ENCODE measurements at regions not wholly inside any gene's neighbourhood (a gene's known extent, or its start where the extent isn't known, plus 50 kb on each side); places are given as distances from the start of the nearest gene placed in this dataset.

DNA sequence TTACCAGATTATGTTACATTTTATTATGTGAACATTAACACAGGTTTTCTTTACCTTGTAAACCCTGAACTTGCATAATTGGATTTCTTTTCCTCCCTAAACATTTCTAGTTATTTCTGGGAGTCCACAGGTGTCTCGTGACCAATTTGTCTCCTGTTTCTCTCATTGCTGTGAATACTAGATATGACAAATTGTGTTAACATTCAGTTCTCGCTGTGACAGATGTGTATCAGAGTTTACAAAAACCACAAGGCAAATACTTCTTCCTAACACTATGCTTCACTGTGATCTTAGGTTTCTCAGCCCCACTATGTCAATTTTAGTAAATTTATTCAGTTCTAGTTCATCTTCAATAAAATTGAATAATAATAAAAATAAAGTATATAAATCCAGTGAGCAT, 1554.9 kb downstream of the EFNB2 start:
- TF ChIP-seq EZH2phosphoT487 (IDR thresholded peaks at IDR 0.05; ENCODE audit: insufficient read depth, low read depth): no peak
- no peak for TF ChIP-seq EZH2 (IDR thresholded peaks at IDR 0.05; ENCODE audit: insufficient read depth, poor library complexity, severe bottlenecking)
